Umbilical cord (tissue), 1 donor: ENCODE measurements at regions not wholly inside any gene's neighbourhood (a gene's known extent, or its start where the extent isn't known, plus 50 kb on each side); places are given as distances from the start of the nearest gene placed in this dataset.

ENCODE experiments used
- DNase-seq: peaks from one replicate; pipeline ENCODE4 v3.0.0-alpha.2; 2015; ENCODE audit warnings: low spot score

DNA sequence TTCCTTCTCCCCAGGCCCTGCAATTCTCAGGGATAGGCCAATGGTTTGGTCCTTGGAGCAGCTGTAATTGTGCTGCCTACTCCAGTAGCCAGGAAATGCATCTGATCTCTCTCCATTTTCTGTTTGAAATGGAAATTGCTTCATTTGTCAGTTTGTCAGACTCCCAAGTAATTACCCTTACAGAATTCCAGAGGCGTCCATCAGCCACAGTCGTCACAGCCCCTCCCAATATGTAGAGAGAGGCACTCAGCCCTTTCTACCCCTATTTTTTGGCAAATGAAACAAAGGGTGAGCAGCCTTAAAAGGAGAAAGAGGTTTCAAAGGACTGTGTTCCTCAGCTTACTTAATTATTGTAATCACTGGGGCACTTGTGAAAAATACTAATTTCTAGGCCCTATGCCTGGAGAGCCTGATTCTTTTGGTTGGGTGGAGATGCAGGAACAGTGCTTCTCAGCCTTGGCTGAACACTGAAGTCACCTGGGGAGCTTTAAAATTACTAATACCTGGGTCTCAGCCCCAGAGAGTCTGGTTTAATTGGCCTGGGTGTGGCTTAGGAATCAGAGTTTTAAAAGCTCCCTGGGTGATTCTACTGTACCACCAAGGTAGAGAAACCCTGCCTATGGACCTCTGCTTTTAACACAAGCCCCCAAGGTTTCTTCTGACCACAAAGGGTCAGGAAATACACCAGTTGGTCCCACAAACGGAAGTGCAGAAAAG is 190.0 kb downstream of the EMP1 start:
- no peak for DNase-seq

DNA sequence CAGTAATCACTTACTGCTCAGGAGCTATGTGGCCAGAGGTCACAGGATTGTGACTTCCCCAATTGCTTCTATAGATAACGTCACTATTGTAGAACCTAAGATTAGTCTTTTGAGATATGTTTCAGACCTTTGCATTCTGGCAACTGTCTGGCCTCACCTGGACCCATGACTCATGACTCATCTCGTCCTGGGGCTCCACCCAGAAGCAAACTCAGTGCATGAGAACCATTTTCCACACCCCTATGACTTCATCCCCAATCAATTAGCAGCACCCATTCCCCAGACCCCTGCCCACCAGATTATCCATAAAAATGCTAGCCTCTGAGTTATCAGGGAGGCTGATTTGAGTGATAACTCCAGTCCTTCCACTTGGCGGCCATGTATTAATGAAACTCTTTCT is 186.9 kb downstream of the EMP1 start:
- no peak for DNase-seq

DNA sequence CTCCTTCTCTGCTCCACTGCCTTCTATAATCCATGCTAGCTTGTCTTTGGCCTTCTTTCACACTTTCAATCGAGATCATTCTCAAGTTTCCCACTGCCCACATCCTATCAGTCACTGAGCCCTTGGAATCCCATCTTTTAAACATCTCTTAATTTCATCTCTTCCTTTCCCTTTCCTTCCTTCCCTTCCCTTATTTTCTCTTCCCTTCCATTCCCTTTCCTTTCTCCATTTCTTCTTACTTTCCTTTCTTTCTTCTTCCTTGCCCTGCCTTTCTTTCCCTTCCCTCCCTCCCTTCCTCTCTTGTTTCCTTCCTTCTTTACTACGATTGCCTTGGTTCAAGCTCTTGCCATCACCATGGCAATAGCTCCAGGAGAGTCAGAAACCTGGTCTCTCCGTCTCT is 183.8 kb downstream of the EMP1 start:
- no peak for DNase-seq

DNA sequence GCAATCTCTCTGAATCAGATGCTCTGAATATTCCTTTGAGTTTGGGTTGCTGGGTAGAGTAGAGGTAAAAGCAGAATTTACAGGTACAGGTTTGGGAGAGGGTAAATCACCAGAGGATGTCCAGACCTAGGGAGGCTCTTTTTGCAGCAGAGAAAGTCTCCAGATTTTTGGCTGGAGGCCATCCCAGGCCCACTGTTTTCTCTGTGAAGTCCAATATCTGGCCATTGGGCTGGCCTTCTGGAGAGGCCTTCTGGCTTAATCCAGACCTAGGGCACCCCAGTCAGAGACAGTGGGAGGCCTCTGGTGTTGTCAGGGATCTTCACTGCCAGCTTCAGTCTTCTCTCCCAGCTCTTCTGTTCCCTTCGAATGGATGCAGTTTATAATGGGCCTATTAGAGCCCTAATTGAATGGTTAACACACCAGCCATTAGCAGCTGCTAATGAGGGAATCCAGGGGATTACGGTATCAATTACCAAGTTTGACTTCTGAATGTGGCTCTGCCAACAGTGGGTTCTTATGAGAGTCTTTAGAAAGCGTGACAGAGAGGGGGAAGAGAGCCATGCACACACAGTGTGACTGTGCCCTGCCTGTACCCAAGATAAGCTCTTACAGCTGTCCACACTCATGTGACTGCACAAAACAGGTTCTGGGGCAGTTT is 183.1 kb downstream of the EMP1 start:
- no peak for DNase-seq

DNA sequence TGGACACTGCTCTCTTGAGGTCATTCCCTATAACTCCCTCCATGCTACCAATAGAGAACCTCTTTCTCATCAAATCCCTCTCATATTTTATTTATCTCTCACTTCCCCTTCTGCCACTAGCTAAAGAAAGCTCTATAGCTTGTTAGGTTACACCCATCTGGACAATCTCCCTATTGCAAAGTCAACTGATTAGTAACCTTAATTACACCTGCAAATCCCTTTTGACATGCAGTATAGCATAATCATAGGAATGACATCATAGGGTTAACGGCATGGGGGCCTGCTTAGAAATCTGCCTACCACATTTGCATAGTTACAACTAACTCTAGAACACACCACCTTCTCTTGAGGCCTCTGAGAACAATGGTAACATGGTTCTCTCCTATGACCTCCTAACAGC is 181.2 kb downstream of the EMP1 start:
- no peak for DNase-seq

DNA sequence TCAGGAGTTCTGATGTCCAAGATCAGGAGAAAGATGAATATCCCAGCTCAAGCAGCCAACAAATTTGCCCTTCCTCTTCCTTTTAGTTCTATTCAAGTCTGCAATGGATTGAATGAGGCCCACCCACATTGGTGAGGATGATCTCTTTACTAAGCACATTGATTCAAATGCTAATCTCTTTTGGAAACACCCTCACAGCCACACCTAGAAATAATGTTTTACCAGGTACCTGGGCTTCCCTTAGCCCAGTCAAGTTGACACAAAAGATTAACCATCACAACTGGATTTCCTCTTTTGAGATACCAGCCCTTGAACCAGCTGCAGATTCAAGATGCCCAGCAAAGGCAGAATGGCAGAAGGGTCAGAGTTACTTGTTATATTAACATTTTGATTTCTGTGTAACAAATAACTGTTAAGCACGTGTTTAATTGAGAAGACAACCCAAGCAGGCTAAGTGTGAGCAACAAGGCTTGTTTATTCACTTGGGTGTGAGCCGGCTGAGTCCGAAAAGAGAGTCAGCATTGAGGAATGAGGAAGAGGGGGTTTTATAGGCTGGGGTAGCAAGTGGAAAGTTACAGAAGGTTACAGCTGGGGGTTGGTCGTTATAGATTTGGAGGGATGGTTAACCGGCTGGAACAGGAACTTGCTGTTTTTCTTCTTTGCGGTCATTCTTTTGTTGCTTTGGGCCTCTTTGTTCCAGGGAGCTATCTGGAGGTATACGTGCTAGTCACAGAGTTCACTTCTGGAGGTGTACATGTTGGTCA is 180.3 kb downstream of the EMP1 start:
- no peak for DNase-seq

DNA sequence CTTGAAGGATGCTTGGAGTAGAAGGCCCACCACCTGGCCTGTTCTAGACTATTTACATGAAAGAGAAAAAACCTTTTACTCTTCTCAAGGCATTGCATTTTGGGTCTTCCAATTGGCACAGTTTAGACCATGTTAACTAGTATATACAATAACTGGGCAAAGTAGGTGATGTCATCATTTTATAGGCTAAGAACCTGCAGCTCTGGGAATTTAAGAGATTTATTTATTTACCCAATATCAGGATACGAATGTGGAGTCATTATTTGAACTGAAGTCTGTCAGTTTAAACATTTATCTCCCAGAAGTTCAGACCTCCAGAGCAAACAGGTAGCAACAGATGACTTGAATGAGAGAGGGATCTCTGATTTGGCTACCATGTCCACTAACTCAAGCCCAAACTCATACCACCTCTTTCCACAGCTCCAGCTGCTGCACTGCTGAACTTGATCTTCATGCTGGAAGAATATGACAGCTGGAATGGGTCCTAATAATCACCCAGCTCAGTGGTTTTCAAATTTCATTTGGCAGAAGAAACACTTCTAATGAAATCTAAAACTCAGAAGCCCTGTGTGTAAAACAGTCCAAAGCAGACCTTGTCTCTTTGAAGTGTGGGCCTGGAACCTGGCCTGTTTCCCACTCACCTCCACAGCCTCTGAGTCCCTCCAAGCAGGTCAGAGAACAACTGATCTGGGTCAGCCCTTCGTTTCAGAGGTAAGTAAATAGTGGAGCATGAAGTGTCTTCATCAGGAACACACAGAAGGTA is 179.2 kb downstream of the EMP1 start:
- no peak for DNase-seq

DNA sequence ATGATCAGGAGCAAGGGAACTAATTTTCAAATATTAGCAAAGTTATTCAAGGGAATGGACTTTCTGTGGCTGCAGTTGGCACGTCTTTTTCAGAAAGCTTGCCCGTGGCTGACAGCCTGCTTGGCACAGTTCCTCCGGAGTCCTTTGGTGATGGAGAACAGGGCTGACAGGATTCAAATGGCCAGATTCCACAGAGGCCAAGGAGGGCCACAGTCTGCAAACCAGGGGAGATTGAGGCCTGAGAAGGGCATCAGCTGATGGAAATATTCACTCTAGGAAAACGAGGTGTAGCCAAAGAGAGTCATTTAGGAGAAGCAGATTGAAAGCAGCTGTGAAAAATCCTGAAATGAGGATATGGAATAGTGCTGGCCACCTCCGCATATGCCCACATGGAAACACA is 178.3 kb downstream of the EMP1 start:
- DNase-seq: no peak

DNA sequence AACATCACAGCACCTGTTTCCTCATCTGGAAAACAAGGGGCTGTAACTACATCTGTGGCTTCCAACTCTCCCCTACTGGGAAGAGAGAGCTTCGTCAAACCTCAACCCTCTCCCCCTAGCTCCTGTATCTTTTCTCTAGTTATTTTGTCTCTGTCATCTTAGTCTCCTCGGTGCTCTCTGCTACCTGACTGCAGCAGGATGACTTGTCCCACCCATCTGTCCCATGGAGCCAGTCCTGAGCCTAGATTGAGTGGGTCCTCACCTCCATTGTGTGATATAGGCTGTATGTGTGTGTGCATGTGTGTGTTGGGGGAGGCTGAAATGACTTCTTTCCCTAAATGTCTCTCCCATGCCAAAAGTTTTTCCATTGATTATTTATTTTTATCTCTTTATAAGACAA is 177.3 kb downstream of the EMP1 start:
- no peak for DNase-seq

DNA sequence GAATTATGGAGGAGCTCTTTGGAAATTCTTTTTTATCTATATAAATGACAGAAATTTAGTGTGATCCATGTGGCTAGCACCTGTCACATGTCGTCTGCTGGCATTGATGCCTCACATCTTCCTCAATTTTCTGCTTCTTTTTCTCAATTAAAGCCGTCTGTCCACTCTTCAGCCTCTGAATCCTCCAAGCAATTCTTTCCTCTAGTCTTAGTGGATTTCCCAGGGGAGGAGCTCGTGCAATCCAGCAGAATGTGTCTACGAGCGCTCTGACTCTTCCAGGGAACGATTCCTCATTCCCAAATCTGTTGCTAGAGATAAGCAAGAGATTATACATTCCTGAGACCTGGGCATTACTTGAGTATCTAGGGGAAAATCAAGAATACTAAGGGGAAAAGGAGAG is 176.6 kb downstream of the EMP1 start:
- DNase-seq: peak; percentile 45

DNA sequence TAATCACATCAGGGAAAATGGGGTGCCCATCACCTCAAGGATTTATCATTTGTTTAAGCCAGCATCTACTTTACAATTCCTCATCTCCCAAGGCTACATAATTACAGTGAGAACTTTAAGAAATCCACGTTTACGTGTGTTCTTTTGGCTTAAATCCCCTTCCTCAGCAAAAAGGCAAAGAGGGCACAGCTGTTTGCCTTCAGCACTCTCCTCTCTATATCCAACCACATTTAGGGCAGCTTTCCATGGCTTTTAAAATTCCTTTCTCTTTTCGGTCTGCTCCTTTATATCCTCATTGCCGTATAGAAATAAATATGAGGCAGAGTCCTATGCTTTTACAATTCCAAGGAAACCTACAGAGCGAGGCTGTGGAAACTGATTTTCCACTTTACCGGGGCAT is 175.9 kb downstream of the EMP1 start:
- DNase-seq: peak; percentile 69

DNA sequence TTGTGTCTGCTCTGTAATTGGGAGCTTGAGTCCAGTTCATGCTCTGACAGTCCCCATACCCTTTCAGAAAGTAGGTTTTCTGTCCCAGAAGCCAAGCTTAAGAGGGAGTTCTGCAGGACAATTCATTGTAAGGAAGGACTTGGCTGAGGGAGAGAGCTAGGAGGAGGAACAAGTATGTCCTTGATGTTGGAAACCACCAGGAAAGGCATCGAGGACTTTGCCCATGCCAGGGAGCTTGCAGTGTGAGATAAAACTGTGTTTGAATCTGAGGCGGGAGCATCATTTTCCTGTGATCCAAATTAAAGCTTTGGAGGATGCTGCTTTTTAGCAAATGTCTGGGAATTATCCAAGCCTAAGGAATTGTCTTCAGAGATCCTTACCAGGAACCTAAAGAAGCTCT is 175.3 kb downstream of the EMP1 start:
- DNase-seq: peak; percentile 34

DNA sequence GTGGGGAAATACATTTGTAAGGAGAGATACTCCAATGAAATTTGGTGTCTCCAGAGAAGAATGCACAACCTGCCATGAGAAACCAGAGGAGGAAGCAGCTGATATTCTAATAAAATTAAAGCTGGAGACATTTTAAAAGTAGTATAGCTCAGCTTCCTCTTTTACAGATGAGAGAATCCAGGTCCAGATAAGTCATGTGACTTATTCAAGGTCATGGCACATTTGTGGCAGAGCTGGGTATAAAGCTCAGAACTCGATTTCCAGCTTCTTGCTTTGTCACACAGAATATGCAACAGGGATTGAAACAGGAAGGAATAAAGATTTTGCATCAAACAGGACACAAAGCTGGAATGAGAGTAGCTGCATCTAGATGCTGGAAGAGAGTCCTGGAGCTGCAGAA is 174.8 kb downstream of the EMP1 start:
- no peak for DNase-seq

DNA sequence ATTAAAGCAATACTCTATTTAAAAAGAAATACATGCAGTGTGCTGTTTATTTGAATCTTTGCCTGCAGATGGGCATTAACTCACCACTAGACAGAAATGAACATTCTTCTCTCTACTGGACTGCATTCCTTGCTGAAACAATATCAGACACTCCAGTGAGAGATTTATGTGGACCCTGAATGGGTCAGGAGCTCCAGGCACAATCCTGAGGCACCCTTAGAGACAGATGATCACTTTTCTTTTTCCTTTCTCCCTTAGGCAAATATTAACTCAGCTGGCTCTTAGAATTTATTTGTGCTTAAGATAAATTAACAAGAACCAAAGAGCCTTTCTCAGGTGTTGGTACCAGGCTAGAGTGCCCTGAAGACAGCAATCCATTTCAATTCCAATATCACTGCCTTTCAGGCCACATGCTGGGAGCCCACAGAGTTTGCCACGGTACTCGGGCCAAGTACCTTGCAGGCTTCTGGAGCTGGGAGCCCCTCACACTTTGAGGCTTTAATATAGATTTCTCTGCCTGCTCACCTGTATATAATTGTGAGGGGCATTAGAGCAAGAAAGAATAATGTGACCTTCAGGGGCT is 173.0 kb downstream of the EMP1 start:
- no peak for DNase-seq

DNA sequence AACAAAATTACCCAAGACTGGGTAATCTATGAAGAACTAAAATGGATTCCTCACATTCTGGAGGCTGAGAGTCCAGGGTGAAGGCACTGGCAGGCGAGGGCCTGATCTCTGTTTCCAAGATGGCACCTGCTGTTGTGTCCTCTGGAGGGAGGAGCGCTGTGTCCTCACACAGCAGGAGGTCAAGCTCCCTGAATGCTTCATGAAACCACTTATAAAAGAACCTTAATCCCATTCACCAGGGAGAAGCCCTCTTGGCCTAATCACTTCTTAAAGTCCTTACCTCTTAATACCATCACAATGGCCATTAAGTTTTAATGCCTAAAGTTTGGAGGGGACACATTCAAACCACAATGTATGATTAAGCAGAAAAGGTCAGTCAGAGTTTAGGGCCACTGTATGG is 172.4 kb downstream of the EMP1 start:
- DNase-seq: no peak

DNA sequence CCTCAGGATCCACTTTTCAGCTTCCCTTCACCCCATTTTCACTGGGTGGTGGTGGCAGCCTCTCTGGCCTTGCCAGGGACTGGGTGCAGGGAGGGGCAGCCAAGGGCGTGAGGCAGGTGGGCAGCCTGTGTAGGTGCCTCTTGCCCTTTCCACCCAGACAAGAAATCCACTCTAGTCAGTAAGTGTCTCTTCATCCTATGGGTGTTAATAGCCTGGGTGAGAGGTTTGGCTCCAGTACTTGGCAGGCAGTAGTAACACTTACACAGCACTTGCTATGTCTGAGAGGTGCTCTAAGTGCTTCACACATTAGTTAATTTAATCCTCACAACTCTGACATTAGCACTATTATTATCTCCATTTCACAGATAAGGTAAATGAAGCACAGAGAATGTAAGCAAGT is 171.9 kb downstream of the EMP1 start:
- DNase-seq: no peak

DNA sequence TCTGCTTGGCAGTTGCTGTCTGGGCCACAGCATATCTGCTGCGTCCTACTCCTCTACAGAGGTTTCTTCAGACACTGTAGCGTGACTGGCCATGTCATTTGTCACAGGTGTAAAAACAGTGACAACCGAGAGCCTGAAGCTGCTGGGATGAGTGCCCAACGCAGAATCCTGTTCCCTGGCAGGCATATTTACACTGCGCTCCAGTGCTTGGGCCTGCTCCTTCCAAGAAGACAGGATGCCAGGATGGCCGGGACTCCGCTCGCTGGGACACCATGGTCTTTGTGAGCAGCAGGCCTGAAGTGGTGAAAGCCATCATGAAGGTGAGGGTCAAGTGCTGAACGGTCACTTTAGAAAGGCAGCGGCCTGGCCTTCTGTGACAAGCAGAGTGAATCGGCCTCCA is 171.4 kb downstream of the EMP1 start:
- DNase-seq: no peak

DNA sequence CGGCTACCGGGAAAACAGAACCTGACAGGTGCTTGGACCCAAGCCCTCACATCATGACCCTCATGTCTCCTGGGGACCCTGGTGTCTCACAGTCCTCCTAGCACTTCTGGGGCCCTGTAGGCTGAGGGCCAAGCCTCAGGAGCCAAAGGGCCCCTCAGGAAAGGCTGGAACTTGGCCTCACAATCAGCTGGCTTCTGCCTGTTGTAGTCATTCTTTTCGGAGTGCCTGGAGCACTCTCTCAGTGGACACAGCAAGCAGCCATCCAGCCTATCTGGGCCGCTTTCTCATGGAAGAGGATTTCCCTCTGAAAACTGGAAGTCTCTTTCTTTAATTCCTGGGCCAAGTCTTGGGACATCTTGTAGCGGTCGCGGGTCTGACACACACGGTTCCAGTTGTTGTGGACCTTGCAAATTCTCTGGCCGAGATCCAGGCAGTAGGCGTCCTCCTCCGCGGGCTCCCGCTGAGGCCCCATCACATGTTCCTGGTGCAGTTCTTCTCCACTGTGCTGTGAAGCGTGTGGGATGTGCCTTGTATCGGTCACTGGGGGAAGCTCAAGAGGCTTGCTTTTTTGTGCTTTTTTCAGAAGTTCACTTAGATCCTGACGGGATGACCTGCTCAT is 169.3 kb downstream of the EMP1 start:
- no peak for DNase-seq

DNA sequence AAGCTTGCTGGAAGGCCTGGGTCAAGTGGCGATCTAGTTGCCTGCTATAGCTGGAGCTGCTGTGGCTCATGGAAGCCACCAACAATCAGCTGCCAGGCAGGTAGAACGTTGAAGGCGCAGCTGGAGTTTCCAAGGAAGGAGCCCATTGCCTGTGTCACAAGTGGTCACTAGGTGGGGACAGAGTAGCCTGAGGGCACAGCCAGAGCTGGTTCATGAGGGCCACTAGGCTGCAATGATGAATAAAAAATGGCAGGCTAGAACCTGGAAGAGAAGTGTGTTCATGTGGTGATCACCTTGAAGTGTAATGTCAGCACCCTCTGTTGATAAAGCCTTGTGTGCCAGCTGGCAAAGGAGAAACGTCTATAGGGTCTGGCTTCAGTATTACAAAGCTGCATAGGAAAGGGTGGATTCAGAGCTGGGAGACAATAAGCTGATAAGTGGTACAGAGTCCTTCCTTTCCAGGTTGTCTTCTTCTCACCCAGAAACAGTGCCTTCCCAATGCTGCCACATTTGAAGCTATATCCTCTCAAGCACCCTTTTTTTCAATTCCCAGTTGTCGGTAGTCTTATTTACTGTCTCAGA is 165.8 kb downstream of the EMP1 start:
- DNase-seq: peak; percentile 10

DNA sequence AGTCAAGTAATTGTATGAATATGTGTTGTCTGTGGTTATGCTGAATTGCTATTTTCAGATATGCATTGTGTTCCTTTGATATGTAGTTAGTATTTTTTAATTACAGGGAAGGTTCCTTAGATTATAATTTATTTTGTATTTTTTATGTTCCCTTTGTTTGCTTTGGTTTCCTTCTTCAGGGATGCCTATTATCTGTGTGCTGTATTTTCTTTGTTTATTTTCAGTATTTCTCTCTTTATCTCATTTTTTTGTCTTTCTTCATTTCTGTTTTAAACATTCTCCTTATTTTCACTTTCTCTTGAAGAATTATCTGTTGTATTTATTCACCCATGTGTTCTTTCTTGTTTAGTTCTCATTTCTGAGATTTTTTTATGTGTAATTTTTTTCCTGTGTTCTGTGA is 163.1 kb downstream of the EMP1 start:
- DNase-seq: no peak

DNA sequence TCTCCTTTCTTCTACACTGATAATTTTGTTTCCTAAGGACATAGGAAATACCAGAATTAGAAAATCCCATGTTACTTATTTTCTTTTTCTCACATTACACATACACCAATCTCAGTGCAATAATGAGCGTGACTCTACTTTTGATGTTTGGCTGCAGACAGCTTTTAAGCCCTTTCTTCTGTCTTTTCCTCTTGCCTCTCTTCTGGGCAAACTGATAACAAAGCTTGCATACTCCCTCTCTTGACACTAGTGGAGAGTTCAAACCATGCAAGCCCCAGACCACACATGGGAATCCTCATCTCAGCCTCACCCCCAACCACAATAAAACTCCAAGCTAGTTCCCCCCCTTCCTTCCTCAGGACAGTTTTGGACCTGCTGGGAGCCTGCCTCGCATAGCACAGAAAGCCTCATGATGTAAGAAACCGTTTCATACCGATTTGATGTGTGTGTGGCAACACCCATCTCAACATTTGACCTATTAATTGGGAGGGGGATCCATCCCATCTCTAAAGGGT is 161.9 kb downstream of the EMP1 start:
- DNase-seq: no peak
